GM12878 (cell line): ENCODE measurements at regions not wholly inside any gene's neighbourhood (a gene's known extent, or its start where the extent isn't known, plus 50 kb on each side); places are given as distances from the start of the nearest gene placed in this dataset.

Experiments
- ATAC-seq: fragments of 200-7000 bp; cut with Tn5 transposase; 3 replicates; pipeline ENCODE4 v1.9.1; 2020; ENCODE audit warnings: mild to moderate bottlenecking, moderate library complexity
- BruUV-seq: library from RNA; stranded (reverse); fragments of 400-500 nt; replicated peaks from 2 replicates; lab custom pipeline; 2021; lab: Mats Ljungman, UMichigan
- CTCF ChIA-PET: fragments of 300-600 bp; sonication (Branson Sonifier 250); formaldehyde crosslinking; extraction: SDS; loops from one replicate; lab custom pipeline; 2021; ENCODE audit warnings: inconsistent platforms; lab: Yijun Ruan, JAX
- POLR2A ChIA-PET: fragments of 350-600 bp; formaldehyde crosslinking; extraction: SDS; loops from one replicate; lab custom pipeline; 2021; ENCODE audit warnings: inconsistent platforms; lab: Charles Lee
- RAD21 ChIA-PET: fragments of 300-600 bp; sonication (Branson Sonifier 250); formaldehyde crosslinking; loops from one replicate; lab custom pipeline; 2023; ENCODE audit warnings: antibody characterized with exemption; ENCODE audit not compliant: unreplicated experiment; lab: Charles Lee
- SMC1A ChIA-PET: fragments of 300-600 bp; sonication (Branson Sonifier 250); formaldehyde crosslinking; loops from one replicate; lab custom pipeline; 2023; ENCODE audit not compliant: unreplicated experiment, uncharacterized antibody; lab: Charles Lee
- DNase-seq: peaks from one replicate; pipeline ENCODE4 v3.0.0-alpha.2; 2011; ENCODE audit warnings: low read depth, low spot score
- FAIRE-seq: peaks from 3 replicates; lab custom pipeline; 2011; peaks lifted over from hg19 to GRCh38; lab: Jason Lieb, UNC
- H2AFZ ChIP-seq: 2 replicates; pipeline ENCODE4 v1.6.0; 2011; ENCODE audit warnings: low read depth, low read length, control low read depth; ENCODE audit not compliant: control insufficient read depth
- H3K27ac ChIP-seq: 2 replicates; pipeline ENCODE4 v1.5.1; 2011; ENCODE audit warnings: control low read depth; ENCODE audit not compliant: control insufficient read depth, insufficient read depth
- H3K27me3 ChIP-seq, 2 experiments: replicated peaks in 1 of 2; 2 replicates each; pipeline versions ENCODE4 v1.6.0 to v1.6.1; 2011; ENCODE audit warnings: low read length in 1 of 2; ENCODE audit not compliant: control insufficient read depth in 2 of 2, insufficient read depth in 2 of 2
- H3K36me3 ChIP-seq, 2 experiments: 2 replicates each; pipeline ENCODE4 v1.5.1; 2011; ENCODE audit warnings: low read length in 1 of 2; ENCODE audit not compliant: control insufficient read depth in 2 of 2, insufficient read depth in 2 of 2
- H3K4me1 ChIP-seq: 2 replicates; pipeline ENCODE4 v1.6.1; 2011; ENCODE audit warnings: mild to moderate bottlenecking, low read length, moderate library complexity, mixed read lengths; ENCODE audit not compliant: control insufficient read depth, insufficient read depth
- H3K4me2 ChIP-seq: 2 replicates; pipeline ENCODE4 v1.6.0; 2011; ENCODE audit warnings: control low read depth; ENCODE audit not compliant: control insufficient read depth, insufficient read depth
- H3K4me3 ChIP-seq: fragments of 200-600 bp; sonication (generic); 2 replicates; pipeline ENCODE4 v1.5.1; 2016
- H3K79me2 ChIP-seq: 2 replicates; pipeline ENCODE4 v1.6.0; 2011; ENCODE audit warnings: low read length; ENCODE audit not compliant: control insufficient read depth, insufficient read depth
- H3K9ac ChIP-seq: 2 replicates; pipeline ENCODE4 v1.8.0; 2011; ENCODE audit warnings: low read length, control low read depth, mixed read lengths; ENCODE audit not compliant: control insufficient read depth, insufficient read depth
- H3K9me3 ChIP-seq: replicated peaks from 3 replicates; pipeline ENCODE4 v1.5.1; 2011; ENCODE audit warnings: mild to moderate bottlenecking, low read length; ENCODE audit not compliant: control insufficient read depth, insufficient read depth
- H4K20me1 ChIP-seq: 2 replicates; pipeline ENCODE4 v1.6.0; 2011; ENCODE audit not compliant: control insufficient read depth, insufficient read depth
- ATF3 ChIP-seq: IDR thresholded peaks from 2 replicates; pipeline ENCODE4 v1.6.1; 2011; ENCODE audit warnings: low read depth, mild to moderate bottlenecking, low read length, moderate library complexity, borderline replicate concordance; ENCODE audit errors: extremely low read depth
- CHD4 ChIP-seq: fragments of 200-600 bp; sonication (generic); IDR thresholded peaks from 2 replicates; pipeline ENCODE4 v1.6.1; 2016; ENCODE audit warnings: mild to moderate bottlenecking
- EED ChIP-seq: sonication (generic); IDR thresholded peaks from 2 replicates; pipeline ENCODE4 v1.6.1; 2016; ENCODE audit warnings: antibody characterized with exemption, low read depth
- NR2C2 ChIP-seq: IDR thresholded peaks from 2 replicates; pipeline ENCODE4 v1.6.1; 2011; ENCODE audit warnings: borderline replicate concordance, low read depth; ENCODE audit not compliant: control insufficient read depth, insufficient read length
- RELB ChIP-seq: fragments of 450-650 bp; IDR thresholded peaks from 2 replicates; pipeline ENCODE4 v1.6.1; 2017; ENCODE audit warnings: low read depth, mild to moderate bottlenecking, moderate library complexity
- RUNX3 ChIP-seq: IDR thresholded peaks from 2 replicates; pipeline ENCODE4 v1.6.1; 2012; ENCODE audit warnings: low read length, inconsistent platforms
- SPI1 ChIP-seq: IDR thresholded peaks from 2 replicates; pipeline ENCODE4 v1.6.1; 2011; ENCODE audit warnings: low read depth, mild to moderate bottlenecking, low read length, moderate library complexity, borderline replicate concordance; ENCODE audit not compliant: insufficient read depth
- STAT1 ChIP-seq: fragments of 450-650 bp; conservative IDR thresholded peaks from 2 replicates; pipeline ENCODE4 v1.6.1; 2014; ENCODE audit warnings: antibody characterized with exemption, mild to moderate bottlenecking
- ZBTB33 ChIP-seq: fragments of 450-650 bp; IDR thresholded peaks from 2 replicates; pipeline ENCODE4 v1.6.1; 2017; ENCODE audit warnings: mild to moderate bottlenecking
- WGBS: methylation state at CpG from one replicate; pipeline ENCODE4 v1.1.6; 2016; ENCODE audit warnings: low lambda C conversion rate; ENCODE audit not compliant: insufficient replicate concordance, insufficient coverage; ENCODE audit errors: missing lambda C conversion rate; 5-methylcytosine and 5-hydroxymethylcytosine counted together
- in situ Hi-C: fragments of 300-500 bp; cut with MboI; formaldehyde crosslinking; loops from 9 replicates; pipeline ENCODE4 v1.14.3; 2018; ENCODE audit warnings: mixed read lengths
- intact Hi-C: fragments of 100-400 bp; cut with micrococcal nuclease; formaldehyde crosslinking; loops from one replicate; pipeline ENCODE4 v1.14.2; 2022; ENCODE audit not compliant: unreplicated experiment

GRCh38 chr2:8087480-8087840 lies 594.4 kb upstream of the ID2 start:
- no peak for FAIRE-seq
- BruUV-seq: no TSS peak
- Histone ChIP-seq H3K4me2 (no peak overlapping the region), H2AFZ (no peak overlapping the region), H3K4me3 (no peak overlapping the region), H3K4me1 (no peaks in the 10 kb centered on the region), H3K36me3 (no peaks in the 10 kb centered on the region; a peak in 1 of 4 replicates), H4K20me1 (no peaks in the 10 kb centered on the region), H3K9me3 (peaks cover 1% of the 10 kb centered on the region; the same call in 2 of the 3 replicates)
- in situ Hi-C loops (no loop called here), intact Hi-C loops (no loop called here)
- ChIA-PET CTCF (interaction anchor here (1.3 kb wide), 1 partner anchor 9 kb away, joined by 3 read pairs; no protein-coding TSS in a partner anchor), RAD21 (interaction anchor here (1.2 to 1.4 kb wide), 2 partner anchors 34 to 81 kb away, joined by 3 read pairs; no protein-coding TSS in a partner anchor), POLR2A (no interaction called here), SMC1A (interaction anchor here (0.7 to 1.6 kb wide), 3 partner anchors 14 to 97 kb away, joined by 3 to 6 read pairs (median 3); no protein-coding TSS in a partner anchor)
- WGBS: 10% methylated on average over 3 of the region's 3 CpGs
- ATAC-seq: no peak
- TF ChIP-seq ATF3: no peak
- TF ChIP-seq SPI1: no peak
- no peak for TF ChIP-seq CHD4
- no peak for TF ChIP-seq ZBTB33
- TF ChIP-seq RUNX3: no peak
- no peak for TF ChIP-seq STAT1
- no peak for TF ChIP-seq EED
- TF ChIP-seq RELB: no peak
- no peak for TF ChIP-seq NR2C2
- TF ChIP-seq, all 136 proteins: peak for 0
- no peaks in the 10 kb centered on the region for H3K27me3 ChIP-seq
- H3K79me2 ChIP-seq: no peaks in the 10 kb centered on the region
- H3K9ac ChIP-seq: no peak overlapping the region
- no peak overlapping the region for H3K27ac ChIP-seq
- no peak for DNase-seq
